ENCODE measurements at regions not wholly inside any gene's neighbourhood (a gene's known extent, or its start where the extent isn't known, plus 50 kb on each side); places are given as distances from the start of the nearest gene placed in this dataset.

- no peaks in the 10 kb centered on the region for H4K20me1 ChIP-seq (ENCODE audit: control insufficient read depth, extremely low read depth, insufficient read depth, low read length)
- dilution Hi-C loops (cut with MboI; ENCODE audit: extremely low pct_ligation_motif_present, low sequenced_read_pairs) = no loop called here
- H3K36me3 ChIP-seq (ENCODE audit: control insufficient read depth in 2 of 2, extremely low read depth in 1 of 2, insufficient read depth in 2 of 2, low read length in 2 of 2) = no peaks in the 10 kb centered on the region
- H3K9ac ChIP-seq (ENCODE audit: control insufficient read depth, extremely low read depth, insufficient read depth, low read length) = no peak overlapping the region
- FAIRE-seq (no peak), DNase-seq (ENCODE audit: low read depth, low spot score) (peak; percentile 4)
- no peaks in the 10 kb centered on the region for H3K27me3 ChIP-seq (ENCODE audit: control insufficient read depth, extremely low read depth, insufficient read depth, low read length)
- H3K27ac ChIP-seq (ENCODE audit: control insufficient read depth, insufficient read depth, low read length) = no peak overlapping the region
- H3K9me3 ChIP-seq (ENCODE audit: control insufficient read depth, low read depth, low read length) = no peaks in the 10 kb centered on the region
- H3K4me2 ChIP-seq (ENCODE audit: control insufficient read depth, extremely low read depth, insufficient read depth, low read depth, low read length) = no peak overlapping the region
- H3K9me1 ChIP-seq (ENCODE audit: control insufficient read depth, extremely low read depth, insufficient read depth, low read length) = no peaks in the 10 kb centered on the region
- no peak overlapping the region for H2AFZ ChIP-seq (ENCODE audit: control insufficient read depth, low read length)
- TF ChIP-seq, protein P1, sequence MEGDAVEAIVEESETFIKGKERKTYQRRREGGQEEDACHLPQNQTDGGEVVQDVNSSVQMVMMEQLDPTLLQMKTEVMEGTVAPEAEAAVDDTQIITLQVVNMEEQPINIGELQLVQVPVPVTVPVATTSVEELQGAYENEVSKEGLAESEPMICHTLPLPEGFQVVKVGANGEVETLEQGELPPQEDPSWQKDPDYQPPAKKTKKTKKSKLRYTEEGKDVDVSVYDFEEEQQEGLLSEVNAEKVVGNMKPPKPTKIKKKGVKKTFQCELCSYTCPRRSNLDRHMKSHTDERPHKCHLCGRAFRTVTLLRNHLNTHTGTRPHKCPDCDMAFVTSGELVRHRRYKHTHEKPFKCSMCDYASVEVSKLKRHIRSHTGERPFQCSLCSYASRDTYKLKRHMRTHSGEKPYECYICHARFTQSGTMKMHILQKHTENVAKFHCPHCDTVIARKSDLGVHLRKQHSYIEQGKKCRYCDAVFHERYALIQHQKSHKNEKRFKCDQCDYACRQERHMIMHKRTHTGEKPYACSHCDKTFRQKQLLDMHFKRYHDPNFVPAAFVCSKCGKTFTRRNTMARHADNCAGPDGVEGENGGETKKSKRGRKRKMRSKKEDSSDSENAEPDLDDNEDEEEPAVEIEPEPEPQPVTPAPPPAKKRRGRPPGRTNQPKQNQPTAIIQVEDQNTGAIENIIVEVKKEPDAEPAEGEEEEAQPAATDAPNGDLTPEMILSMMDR (optimal IDR thresholded peaks at IDR 0.05 in 1 of 3, IDR thresholded peaks at IDR 0.05 in 1 of 3, conservative IDR thresholded peaks at IDR 0.05 in 1 of 3; ENCODE audit: extremely low read depth in 1 of 3, insufficient read depth in 2 of 3, low read length in 3 of 3) = no peak
- no peak for TF ChIP-seq EZH2 (IDR thresholded peaks at IDR 0.05; ENCODE audit: low read length)
- no peaks in the 10 kb centered on the region for H3K79me2 ChIP-seq (ENCODE audit: control insufficient read depth, insufficient read depth, low read length)
- peaks cover 2% of the 10 kb centered on the region for H3K4me1 ChIP-seq (ENCODE audit: control insufficient read depth, extremely low read depth, insufficient read depth, low read length)
- H3K4me3 ChIP-seq (ENCODE audit: control insufficient read depth in 2 of 3, extremely low read depth in 1 of 3, insufficient read depth in 2 of 3, low read depth in 1 of 3, low read length in 3 of 3) = no peak overlapping the region
These were observed 402.3 kb upstream of the SMARCA2 start for GRCh38 chr9:1612886-1613285.

- Histone ChIP-seq H3K27me3 (ENCODE audit: control insufficient read depth, extremely low read depth, insufficient read depth, low read length) (no peaks in the 10 kb centered on the region), H3K9ac (ENCODE audit: control insufficient read depth, extremely low read depth, insufficient read depth, low read length) (no peak overlapping the region), H4K20me1 (ENCODE audit: control insufficient read depth, extremely low read depth, insufficient read depth, low read length) (no peaks in the 10 kb centered on the region), H2AFZ (ENCODE audit: control insufficient read depth, low read length) (no peak overlapping the region), H3K9me1 (ENCODE audit: control insufficient read depth, extremely low read depth, insufficient read depth, low read length) (no peaks in the 10 kb centered on the region), H3K9me3 (ENCODE audit: control insufficient read depth, low read depth, low read length) (no peaks in the 10 kb centered on the region), H3K27ac (ENCODE audit: control insufficient read depth, insufficient read depth, low read length) (no peak overlapping the region), H3K79me2 (ENCODE audit: control insufficient read depth, insufficient read depth, low read length) (no peaks in the 10 kb centered on the region), H3K36me3 (ENCODE audit: control insufficient read depth in 2 of 2, extremely low read depth in 1 of 2, insufficient read depth in 2 of 2, low read length in 2 of 2) (no peaks in the 10 kb centered on the region), H3K4me2 (ENCODE audit: control insufficient read depth, extremely low read depth, insufficient read depth, low read depth, low read length) (no peak overlapping the region), H3K4me3 (ENCODE audit: control insufficient read depth in 2 of 3, extremely low read depth in 1 of 3, insufficient read depth in 2 of 3, low read depth in 1 of 3, low read length in 3 of 3) (no peak overlapping the region), H3K4me1 (ENCODE audit: control insufficient read depth, extremely low read depth, insufficient read depth, low read length) (peaks cover 2% of the 10 kb centered on the region)
- DNase-seq (ENCODE audit: low read depth, low spot score) (no peak), FAIRE-seq (no peak)
- dilution Hi-C loops (cut with MboI; ENCODE audit: extremely low pct_ligation_motif_present, low sequenced_read_pairs) = no loop called here
- TF ChIP-seq, protein P1 (optimal IDR thresholded peaks at IDR 0.05 in 1 of 3, IDR thresholded peaks at IDR 0.05 in 1 of 3, conservative IDR thresholded peaks at IDR 0.05 in 1 of 3; ENCODE audit: extremely low read depth in 1 of 3, insufficient read depth in 2 of 3, low read length in 3 of 3) = no peak
- no peak for TF ChIP-seq EZH2 (IDR thresholded peaks at IDR 0.05; ENCODE audit: low read length)
These were observed 397.7 kb upstream of the SMARCA2 start for GRCh38 chr9:1617419-1617818.
